GM12874 (cell line): ENCODE measurements at regions not wholly inside any gene's neighbourhood (a gene's known extent, or its start where the extent isn't known, plus 50 kb on each side); places are given as distances from the start of the nearest gene placed in this dataset.

Source experiments
- TF ChIP-seq, protein P1 (sequence below): IDR thresholded peaks from 2 replicates; pipeline ENCODE4 v1.5.1; 2011; ENCODE audit warnings: low read depth, mild to moderate bottlenecking, control low read depth, low read length, moderate library complexity; ENCODE audit not compliant: insufficient read depth

DNA sequence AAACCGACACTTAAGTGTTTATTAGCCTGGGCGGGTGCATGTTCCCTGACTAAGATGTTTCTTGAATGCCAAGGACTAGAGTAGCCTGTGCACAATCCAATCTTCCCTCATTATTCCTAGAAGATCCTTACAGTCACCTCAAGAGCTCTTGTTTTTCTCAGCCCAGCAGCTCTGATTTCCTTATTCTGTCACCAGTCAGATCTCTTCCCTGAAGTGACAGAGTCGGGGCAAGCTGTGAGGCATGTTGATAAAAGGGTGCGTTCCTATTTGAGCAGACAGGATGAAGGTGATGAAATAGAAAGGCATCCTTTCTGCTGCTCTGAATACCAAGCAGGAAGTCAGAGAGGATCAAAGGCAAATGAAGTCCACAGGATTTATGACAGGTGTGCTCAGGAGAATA, 125.6 kb upstream of the MCTP2 start:
- TF ChIP-seq, protein P1, sequence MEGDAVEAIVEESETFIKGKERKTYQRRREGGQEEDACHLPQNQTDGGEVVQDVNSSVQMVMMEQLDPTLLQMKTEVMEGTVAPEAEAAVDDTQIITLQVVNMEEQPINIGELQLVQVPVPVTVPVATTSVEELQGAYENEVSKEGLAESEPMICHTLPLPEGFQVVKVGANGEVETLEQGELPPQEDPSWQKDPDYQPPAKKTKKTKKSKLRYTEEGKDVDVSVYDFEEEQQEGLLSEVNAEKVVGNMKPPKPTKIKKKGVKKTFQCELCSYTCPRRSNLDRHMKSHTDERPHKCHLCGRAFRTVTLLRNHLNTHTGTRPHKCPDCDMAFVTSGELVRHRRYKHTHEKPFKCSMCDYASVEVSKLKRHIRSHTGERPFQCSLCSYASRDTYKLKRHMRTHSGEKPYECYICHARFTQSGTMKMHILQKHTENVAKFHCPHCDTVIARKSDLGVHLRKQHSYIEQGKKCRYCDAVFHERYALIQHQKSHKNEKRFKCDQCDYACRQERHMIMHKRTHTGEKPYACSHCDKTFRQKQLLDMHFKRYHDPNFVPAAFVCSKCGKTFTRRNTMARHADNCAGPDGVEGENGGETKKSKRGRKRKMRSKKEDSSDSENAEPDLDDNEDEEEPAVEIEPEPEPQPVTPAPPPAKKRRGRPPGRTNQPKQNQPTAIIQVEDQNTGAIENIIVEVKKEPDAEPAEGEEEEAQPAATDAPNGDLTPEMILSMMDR = no peak

DNA sequence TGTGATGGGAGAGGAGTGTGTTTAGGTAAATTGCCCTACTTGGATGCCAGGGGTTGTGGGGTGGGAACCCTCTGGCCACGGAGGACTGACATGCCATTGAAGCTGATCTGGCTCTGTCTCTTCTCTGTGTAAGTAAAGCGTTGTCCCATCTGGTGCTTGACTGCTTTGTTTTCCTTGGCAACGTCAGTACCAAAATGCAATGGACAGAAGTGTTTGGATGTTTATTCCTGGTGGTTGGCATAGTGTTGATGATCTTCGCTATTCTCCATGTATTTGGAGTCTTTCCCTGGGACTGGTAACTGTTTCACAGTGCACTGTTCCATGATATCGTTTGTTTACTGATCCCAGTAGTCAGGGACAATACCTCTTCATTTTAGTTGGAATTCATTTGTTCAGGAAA, 130.5 kb upstream of the MCTP2 start:
- TF ChIP-seq, protein P1 = no peak

DNA sequence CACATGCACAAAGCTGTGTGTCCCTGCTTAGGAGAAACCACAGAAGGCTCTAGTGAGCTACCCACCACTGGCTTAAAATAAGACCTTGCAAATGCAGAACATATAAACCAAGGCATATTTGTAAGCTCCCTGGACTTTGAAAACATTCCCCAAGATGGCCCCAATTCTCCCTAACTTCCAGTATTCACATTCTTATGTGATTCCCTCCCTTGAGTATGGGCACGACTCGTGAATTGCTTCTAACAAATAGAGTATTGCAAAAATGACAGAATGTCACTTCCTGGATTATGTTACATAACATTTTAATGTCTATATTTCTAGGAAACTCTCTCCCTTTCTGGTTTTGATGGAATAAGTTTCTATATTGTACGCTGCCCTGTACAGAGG, 131.8 kb upstream of the MCTP2 start:
- TF ChIP-seq, protein P1 = no peak

DNA sequence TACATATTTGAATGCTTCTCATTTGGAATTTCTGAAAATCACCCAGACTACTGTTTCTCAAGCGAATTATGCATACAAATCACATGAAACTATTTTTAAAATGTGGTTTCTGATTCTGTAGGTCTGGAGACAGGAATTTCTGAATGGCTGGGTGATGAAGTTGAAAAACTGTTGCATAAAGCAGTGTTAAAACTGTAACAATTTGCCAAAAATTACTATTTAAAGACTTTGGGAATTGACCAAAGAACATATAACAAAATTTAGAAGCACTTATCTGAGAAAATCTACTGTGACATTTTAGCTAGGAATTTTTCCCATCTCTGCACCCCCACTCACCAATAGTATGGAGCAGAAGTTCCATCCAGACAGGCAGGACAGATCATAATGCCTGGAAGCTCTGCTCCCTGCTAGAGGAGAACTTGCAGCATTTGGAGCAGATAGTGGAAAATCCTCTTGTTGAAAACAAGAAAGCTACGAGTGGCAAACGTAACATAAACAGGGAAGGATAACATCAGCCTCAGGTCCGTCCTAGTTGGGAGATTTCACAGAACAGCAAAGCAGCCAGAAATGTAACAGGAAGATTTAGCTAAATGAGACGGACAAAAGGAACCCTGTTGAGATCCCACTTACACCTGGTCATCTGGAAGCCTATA, 132.3 kb upstream of the MCTP2 start:
- TF ChIP-seq, protein P1 = no peak

DNA sequence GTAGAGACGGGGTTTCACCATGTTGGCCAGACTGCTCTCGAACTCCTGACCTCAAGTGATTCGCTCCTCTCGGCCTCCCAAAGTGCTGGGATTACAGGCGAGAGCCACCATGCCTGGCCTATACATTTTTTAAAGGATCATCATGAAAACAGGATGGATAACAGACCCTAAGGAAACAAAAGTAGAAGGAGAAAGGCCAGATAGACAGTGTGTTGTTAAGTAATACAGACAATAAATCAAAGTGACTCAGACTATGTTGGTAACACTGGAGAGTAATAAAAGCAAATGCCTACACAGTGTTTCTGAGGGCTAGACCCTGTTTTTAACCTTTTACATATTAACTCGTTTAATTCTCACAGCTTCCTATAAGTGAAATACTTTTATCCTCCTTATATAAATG, 133.8 kb upstream of the MCTP2 start:
- TF ChIP-seq, protein P1 = no peak

DNA sequence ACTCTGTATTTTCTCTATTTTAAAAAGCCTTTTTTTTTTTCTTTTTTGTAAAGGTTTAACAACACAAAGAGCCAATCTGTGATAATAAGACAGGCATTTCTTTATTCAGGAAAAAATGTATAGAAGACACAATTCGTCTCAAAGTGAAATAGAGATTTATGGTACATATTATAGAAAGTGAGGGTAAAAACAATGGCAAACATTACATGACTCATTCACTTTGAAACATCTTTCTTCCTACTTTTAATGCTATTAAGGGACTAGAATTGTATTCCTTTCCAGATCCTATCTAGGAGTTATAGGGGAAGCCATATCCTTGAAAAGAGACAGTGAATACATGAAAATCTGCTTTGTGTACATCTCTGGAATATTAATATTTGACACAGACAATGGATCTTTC, 137.1 kb upstream of the MCTP2 start:
- TF ChIP-seq, protein P1 = no peak

DNA sequence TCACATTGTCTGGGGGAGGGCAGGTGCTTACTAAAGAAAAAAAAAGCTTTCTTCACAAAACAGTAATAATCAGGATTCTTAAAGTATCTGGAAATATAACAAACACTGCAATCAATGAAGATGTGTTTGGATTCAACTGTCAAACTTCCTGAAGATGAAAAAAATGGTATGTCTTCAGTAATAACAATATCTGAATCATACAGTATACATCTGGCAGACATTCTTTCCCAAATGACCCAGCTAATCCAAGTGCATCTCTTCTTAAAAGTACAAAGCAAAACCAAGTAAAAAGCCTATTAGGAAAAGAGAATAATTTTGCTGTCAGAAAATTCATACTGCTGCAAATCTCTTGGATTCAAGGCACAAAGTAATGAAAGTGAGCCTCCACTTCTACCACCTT, 145.0 kb upstream of the MCTP2 start:
- TF ChIP-seq, protein P1 = no peak
